ENCODE measurements at regions not wholly inside any gene's neighbourhood (a gene's known extent, or its start where the extent isn't known, plus 50 kb on each side); places are given as distances from the start of the nearest gene placed in this dataset.

DNA sequence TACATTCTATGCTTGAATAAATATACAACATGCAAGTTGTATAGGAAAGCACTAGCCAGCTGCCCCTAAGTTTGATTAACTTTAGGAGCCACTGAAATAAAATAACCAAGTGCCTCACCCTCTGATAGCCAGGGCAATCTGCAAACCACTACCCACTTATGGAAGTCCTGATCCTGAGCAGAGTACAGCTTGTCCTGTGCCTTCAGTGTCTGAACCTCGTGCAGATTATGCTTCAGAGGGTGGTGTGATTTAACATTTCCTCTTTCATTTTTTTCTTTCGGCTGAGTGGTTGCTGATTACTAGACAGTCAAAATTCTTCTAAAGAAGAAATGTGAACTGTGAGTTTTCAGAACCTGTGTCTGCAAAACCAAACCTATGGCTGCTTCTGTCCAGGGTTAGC, 327.7 kb downstream of the PIK3R1 start:
- no peak for DNase-seq

DNA sequence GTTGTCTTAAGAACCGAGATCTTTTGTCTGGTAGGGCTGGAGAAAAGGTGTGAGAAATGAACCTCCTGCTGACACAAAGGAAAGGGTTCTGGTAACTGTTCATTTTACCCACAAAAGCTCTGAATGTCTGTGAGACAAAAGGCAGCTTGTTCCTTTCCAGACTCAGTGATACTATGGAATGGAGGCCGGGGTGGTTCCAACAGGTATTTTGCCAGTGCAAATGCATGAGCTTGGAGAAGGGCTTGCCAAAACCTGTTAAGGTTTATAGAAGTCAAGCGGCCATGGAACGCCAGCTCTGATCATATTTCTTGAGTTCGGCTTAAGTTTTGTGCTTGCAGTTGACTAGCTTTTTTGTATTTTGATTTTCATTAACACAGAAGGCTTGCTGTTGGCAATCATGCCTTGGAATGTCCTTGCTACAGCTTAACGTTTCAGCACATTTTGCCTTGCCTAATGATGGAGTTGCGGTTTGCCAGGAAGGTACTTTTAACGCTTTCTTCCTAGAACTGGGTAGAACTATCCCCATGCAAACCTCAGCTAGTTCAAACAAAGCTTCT, 328.6 kb downstream of the PIK3R1 start:
- DNase-seq: no peak

DNA sequence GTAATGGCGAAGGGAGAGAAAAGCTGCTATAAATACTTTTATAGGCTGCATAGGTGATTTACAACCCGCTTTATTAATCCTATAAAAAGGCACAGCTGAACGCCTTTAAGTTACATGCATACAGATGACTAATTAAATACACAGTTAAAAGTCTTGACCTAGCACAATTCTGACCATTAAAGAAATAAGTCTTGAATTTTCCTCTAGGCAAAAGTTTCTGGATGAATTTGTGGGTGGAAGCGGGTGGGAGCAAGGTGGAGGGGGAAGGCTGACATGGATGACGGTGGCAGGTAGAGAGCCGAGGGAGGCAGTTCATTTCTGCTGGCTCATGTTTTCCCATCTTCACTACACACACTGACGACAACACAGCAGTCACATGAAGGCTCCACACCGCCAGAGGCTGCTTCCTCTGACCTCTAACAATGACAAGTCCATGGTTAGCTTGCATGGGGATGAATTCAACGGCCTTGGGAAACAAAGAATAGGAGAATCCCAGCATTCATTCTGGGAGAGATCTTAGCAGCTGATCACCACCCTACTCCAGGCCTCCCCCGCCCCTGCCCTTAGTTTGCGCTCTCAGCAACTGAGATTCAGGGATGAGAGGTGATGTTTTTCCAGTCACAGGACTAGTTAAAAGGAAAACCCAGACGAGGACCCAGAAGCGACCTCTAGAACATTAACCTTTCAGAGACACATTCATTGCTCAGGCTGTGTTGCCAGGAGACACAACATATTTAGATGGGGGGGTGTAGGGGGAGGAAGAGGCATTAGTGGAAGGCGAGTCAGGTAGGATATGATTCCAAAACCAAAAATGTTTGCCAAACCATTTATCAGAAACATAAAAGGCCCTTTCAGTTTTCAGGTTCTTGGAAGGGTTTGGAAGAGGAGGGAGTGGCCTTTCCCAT, 329.3 kb downstream of the PIK3R1 start:
- DNase-seq: no peak

DNA sequence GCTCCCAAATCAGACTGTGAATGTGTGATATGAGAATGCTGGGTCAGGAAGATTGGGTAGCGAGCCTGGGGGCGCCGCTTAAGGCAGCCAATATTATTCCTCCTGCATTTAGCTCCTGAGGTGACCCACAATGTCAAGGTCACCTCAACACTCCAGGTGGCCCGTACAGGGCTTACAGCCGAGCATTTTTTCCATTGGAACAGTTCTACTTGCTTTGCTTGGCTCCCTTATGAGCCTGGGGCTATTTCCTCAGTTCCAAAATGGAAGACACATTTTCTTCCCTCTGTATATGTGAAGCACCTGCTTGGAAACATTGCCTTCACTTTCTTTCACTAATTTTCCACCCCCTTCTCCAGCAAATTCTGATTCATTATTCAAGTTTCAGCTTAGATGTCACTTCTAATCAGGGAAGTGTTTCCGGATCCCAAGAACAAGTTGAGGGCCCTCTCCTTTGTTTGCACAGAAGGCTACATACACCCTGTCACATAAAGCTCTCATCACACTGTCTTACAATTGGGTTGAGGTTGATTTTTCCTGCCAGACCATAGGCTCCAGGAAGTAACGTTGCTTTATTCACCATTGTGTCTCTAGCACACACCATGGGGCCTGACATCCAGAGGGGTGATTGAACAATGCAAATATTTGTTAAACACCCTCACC, 330.2 kb downstream of the PIK3R1 start:
- no peak for DNase-seq

DNA sequence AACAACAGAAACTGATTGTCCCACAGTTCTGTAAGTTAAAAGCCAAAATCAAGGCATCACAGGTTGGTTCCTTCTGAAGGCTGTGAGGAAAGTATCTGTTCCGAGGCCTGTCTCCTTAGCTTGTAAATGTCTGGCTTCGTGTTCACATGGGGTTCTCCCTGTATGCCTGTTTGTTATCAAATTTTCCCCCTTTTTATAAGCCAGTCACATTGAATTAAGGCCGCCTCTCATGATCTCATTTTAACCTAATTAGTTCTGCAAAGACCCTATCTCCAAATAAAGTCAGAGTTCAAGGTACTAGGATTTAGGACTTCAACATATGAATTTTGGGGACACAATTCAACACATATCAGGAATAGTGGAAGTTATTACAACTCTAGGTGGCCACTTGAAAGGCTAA, 331.5 kb downstream of the PIK3R1 start:
- DNase-seq: no peak

DNA sequence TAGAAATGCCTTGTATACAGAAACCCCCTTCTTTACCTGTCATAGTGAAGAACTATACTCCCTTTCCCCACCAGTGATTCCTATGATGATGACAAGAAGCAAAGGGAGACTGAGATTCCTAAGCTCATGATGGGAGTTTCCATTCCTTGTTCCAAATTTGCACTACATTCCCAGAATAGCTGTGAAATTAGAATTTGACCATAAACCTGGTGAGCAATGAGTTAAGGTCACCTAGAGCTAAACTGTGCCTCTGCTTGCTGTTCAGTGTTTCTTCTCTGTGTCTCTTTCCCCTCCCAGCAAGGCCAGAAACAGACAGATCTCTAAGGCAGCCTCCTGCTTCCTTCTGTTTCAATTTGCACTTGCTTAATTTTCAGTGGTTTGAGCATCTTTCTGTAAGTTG, 332.1 kb downstream of the PIK3R1 start:
- DNase-seq: no peak

DNA sequence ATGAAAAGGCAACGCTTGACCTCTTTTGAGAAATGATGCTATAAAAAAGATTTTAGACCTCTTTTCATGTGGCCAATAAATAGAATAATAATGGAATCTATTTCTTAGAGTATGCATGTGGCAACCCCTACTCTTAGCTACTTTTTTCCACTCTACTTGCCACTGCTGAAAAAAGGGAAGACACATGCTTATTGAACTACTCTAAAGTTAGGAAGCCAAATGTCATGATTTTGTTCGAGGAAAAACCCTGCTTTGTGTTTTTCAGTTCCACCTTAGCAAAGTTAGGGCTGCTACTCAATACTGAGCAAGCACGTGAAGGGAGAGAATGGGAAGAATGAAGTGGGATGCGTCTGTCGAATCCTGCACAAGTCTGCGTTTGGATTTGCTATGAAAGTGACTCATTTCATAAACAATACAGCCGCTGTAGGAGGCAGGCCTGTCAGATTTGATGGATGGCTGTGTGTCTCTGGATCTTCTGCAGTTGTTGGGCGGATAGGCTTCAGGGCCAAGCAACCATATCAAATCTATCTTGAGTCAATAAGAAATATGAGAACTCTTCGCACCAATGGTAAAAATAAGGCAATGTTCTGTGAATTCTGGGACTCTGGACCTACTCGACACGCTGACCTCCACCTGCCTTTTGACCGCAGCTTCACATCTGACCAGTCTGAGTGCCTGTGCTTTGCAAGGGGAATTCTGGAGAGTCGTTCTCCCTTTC, 333.6 kb downstream of the PIK3R1 start:
- DNase-seq: no peak

DNA sequence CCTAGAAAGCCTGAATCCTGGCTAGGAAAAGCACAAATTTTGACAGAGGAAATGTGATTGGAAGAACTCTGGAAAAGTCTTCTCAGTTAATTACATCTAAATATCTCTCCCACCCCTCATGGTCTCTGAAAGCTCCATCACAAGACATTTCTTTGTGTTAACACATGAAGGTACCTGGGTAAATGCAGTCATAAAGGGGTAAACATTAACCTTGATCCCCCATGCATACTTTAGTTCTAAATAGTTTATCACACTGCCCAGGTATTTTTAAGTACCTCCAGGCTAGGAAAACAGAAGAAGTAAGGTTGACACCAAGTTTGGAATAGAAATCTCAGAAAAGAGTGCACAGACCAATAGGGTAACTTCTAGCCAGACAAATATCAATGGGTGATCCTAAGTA, 334.5 kb downstream of the PIK3R1 start:
- no peak for DNase-seq

DNA sequence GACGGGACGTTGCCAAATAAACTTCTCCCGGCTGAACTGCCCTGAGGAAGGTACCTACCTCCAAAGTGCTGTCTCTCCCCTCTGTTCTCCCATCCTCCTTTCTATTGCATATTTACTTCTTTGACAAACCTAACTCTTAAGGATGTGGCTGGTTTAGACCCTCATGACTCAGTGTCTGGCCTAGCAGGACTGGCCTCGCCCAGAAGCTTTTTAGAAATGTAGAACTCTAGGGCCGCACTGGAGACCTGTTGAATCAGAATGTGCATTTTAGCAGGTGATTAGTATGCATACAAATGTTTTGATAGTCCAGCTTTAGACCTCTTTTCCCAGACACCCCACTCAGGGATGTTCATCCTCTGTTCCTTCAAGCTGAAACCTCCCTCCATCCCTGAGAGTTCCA, 335.9 kb downstream of the PIK3R1 start:
- DNase-seq: no peak

DNA sequence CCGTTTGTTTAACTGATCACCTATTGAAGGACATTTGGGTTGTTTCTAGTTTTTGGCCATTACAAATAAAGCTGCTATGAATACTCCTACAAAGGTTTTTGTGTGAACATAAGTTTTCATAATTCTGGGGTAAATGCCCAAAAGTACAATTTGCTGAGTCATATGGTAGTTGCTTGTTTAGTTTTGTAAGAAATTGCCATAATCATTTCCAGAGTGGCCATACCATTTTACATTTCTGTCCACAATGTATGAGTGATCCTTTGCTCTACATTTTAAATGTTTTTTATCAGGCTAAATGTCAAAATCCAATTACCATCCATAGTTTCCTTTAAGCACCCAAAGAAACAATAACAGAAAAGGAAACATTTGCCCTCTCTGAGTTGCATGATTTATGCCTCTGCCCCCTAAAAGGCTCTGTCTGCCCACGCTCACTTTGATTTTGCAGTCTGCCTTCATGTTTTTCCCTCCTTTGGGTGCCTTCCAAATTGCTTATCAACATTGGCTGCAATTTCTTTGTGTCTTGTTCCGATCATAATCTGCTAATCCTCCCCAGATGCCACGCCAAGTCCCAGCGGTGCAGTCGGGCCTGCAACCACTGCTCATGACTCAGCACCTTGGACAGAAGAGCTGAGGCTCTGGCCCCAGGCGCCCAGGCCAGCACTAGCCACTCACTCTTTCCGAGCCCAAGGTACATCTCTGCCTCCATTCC, 339.2 kb downstream of the PIK3R1 start:
- DNase-seq: no peak

DNA sequence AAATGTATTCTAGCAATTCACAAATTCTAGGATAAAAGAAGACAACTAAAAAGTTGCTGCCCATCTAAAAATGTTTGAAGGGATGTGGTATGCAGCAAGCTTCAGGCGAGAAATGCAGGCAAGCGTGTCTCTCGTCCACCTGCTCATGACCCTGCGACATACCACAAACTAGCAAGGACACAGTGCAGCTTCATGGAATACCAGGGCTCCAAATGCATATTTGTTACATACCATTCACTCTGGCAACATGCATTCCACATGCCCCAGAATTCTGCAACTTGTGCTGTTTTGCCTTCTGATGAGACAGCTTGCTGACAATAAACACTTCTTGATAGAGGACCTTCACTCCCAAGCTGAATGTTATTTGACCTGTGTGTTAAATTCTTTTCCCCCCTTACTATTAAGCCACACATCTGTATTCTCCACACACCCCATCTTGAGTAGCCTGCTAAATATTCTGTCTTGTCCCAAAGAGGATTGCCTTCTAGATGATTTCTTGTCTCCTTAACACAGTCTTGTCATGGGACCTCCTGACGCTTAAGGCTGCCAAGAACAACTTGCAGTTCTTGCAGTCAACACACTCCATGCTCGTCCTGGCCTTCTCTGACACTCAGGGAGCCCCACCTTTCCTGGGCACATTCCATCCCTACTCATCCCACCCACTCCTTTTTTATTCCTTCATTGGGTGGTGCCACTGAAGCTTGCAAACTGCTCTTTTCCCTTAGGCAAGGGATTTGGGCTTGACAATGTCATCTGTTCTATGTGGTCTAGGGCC, 340.5 kb downstream of the PIK3R1 start:
- DNase-seq: no peak

DNA sequence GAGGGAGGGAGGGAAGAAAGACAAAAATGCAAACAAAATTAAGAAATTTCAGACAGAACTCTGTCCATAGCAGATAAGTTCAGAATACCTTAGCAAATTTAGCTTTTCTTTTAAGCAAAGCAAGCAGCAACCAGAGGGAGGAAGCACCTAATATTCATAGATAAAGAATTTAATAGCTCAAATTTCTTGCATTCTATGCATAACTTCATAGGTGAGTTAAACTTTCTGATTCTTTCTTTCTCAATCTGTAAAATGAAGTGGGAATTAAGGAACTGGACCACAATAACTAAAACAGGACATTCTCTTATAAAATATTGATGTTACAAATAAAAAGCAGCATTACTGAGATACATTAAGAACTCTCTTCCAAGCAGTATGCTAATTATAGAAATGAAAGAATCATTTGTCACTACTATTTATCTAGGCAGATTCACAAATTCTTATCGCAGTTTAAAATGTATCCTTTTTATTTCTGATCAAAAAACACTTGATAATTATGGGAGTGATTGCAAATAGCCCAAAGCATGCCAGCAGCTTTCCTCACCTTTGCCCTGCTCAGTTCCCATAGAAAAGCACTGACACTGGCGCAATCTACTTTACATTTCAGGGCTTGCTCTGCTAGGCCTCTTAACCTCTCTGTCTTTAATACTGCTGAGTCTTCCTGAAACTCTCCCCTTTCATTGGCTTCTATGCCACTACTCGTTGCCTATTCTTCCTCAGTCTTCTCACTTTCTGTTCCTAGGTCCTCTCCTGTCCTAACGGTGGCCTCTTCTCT, 341.8 kb downstream of the PIK3R1 start:
- no peak for DNase-seq

DNA sequence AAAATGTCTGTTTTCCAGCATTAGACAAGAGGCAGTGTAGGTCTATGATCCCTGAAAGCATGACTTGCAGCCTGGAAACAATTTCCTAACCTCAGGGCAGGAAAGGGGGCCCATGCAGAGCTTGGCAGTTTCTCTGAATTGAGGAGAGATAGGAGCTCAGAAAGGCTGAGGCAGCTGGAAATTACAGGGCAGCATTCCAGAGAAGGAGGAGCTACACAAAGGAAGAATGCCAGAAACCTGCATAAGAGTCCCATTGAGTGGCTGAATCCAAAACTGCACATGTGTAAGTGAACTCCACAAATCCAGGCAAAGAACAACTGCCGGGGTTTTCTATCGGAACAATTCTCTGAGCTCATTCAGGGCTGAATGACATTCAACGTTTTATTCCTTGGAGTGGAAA, 346.8 kb downstream of the PIK3R1 start:
- no peak for DNase-seq

DNA sequence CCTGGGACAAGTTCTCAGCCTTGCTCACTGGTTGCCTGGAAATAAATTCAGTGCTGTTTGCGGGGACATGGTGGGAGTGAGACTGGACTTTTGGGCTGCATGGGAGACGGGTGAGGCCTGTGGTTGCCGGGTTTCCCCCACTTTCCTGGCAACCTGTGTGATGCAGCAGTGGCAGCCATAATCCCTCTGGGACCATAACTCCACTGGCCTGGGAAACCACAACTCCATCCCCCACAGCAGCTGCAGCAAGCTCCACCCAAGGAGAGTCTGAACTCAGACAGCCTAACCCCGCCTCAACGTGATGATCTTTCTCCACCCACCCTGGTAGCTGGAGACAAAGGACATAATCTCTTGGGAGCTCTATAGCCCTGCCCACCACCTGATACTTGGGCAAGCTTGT, 349.9 kb downstream of the PIK3R1 start:
- DNase-seq: no peak

DNA sequence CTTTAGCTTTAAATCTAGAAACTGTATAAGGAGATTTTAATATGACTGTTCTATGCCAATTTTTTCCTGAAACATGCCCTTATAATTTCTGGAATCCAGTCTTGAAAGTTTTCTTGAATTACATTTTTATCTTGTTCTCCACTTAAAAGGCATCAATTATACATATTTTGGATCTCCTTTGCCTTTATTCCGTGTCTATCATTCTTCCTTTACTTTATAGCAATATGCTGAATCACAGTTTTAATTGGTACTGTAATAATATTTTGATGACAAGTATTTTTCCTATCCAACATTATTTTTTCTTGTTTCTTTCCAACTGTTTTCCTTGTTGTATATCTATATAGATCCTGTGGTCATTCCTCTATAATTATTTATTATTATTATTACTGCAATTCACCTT, 361.2 kb downstream of the PIK3R1 start:
- DNase-seq: no peak

DNA sequence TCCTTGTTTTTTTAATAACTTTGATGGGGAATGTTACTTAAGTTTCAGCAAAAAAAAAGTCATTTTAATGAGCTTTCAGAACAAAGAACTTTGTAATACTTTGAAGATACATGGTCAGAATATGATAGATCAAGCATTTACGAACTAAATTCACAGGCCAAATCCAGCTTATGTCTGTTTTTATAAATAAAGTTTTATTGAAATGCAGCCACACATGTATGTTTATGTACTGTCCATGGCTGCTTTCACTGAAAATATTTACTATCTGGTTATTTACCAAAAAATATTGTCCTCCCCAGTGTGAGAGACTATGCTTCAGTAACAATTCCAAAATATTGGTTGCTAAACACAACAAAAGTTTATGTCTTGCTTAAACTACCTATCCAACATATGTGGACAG, 366.7 kb downstream of the PIK3R1 start:
- DNase-seq: no peak

DNA sequence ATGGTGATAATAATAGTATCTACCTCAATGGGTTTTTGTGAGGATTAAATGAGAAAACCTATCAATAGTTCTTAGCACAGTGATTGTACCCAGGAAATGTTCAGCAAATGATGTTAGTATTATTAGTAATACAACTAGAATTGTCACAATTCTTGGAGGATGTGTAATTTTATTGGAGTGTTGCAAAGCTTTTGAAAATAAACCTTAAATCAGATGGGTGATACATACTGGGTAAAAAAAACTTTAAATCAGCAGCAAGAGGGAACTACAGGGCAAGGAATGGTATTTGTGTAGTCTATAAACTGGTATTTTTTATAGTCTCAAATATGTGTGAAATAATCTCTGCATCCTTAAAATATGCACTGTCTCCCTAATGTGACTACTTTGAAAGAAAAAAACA, 371.6 kb downstream of the PIK3R1 start:
- DNase-seq: no peak

DNA sequence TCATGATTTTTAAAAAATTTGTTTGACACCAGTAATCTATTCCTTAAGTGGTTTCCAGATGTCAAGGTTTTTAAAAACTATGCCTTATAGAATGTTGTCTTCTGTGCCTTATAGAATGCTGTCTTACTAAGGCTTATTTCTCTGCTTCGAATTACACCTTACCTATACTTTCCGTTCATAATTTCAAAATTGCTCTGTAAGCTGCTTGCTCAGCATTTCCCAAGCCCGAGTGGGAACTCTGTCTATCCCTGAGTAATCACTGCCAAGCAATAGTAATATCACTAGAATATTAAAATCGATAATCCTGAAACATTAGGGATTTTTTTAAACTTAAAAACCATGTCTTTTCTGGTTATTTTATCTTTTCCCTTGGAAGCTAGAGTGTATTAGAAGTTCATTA, 376.3 kb downstream of the PIK3R1 start:
- no peak for DNase-seq

DNA sequence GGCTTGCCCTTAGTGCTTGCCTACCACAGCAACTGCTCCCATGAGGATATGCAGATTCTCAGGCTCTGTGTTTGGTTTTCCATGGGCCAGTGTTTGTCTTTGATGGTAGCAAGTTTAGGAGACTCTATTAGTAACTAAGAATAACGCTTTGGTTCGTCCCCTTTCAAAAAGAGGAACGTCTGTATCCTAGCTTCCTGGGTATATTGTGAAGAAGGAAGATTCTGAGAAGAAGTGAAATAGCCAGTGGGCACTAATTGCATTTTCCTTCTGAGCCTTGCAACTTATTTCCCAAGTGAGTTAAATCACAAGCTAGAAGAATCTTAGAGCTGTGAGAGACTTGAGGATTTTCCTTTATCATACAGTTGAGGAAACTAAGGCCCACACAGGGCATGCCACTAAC, 376.8 kb downstream of the PIK3R1 start:
- no peak for DNase-seq

DNA sequence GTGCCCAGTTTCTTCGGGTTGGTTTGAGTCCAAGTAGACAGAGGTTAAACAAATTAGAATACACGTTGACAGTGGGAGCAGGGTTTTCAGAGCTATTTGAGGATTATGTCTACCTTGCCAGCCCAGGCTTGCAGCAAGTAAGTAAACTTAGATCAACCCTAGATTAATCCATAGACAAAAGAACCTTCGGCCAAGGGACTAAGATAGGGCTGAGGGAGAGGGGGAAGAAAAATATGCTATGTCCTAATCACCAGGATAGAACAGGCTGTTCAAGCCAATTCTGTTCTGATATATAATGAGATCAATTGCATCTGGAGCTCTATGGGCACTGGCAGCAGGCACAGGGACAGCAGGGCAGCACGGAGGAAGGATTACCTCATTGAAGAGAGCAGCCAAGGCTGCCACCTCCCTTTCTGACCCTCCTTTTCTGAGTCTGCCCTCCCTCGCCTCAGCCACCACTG, 377.7 kb downstream of the PIK3R1 start:
- no peak for DNase-seq

DNA sequence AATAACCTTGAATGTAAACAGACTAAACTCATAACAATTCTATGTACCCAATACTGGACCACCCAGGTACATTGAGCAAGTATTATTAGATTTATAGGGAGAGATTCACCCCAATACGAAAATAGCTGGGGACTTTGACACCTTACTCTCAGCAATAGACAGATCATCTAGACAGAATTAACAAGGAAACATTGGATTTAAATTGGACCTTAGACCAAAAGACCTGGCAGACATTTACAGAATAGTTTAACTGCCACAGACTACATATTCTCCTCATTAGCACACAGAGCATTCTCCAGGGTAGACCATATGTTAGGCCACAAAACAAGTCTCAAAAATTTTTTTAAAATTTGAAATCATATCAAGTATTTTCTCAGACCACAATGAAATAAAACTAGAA, 397.4 kb downstream of the PIK3R1 start:
- no peak for DNase-seq
